Renal cortex interstitium (tissue), 11 donors: ENCODE measurements at regions not wholly inside any gene's neighbourhood (a gene's known extent, or its start where the extent isn't known, plus 50 kb on each side); places are given as distances from the start of the nearest gene placed in this dataset.
"Not testable (repeated sequence)": the region's sequence is repeated elsewhere in the genome, so short reads cannot be mapped to it uniquely, and the experiment has no call there.

ENCODE experiments used
- DNase-seq, 11 donors: peaks; one replicate each; pipeline ENCODE4 v3.0.0-alpha.2; 2013; ENCODE audit warnings: low read depth in 9 of 11, low spot score in 4 of 11; ENCODE audit errors: extremely low read depth in 1 of 11

- not testable (repeated sequence) for DNase-seq
These were observed 51.1 kb upstream of the CLVS2 start for GRCh38 chr6:122944936-122945335.
